SK-N-SH (cell line): ENCODE measurements at regions not wholly inside any gene's neighbourhood (a gene's known extent, or its start where the extent isn't known, plus 50 kb on each side); places are given as distances from the start of the nearest gene placed in this dataset.
"Not testable (repeated sequence)": the region's sequence is repeated elsewhere in the genome, so short reads cannot be mapped to it uniquely, and the experiment has no call there.

Experiments used
- CTCF ChIA-PET: fragments of 300-600, 350-600 bp; formaldehyde crosslinking; extraction: SDS; loops from one replicate; lab custom pipeline; 2021; lab: Yijun Ruan, JAX
- POLR2A ChIA-PET: fragments of 350-600 bp; sonication (Branson Sonifier 250); formaldehyde crosslinking; extraction: SDS; loops from one replicate; lab custom pipeline; 2020; ENCODE audit warnings: antibody characterized with exemption, inconsistent platforms; lab: Yijun Ruan, JAX
- DNase-seq: peaks from one replicate; pipeline ENCODE4 v3.0.0; 2012
- H2AFZ ChIP-seq: fragments of 200-600 bp; sonication (generic); 2 replicates; pipeline ENCODE4 v1.8.1; 2016; ENCODE audit warnings: antibody characterized with exemption, mild to moderate bottlenecking, low read depth
- H3F3A ChIP-seq: fragments of 200-600 bp; sonication (generic); replicated peaks from 2 replicates; pipeline ENCODE3; 2016; ENCODE audit warnings: antibody characterized with exemption, mild to moderate bottlenecking; ENCODE audit not compliant: insufficient read depth
- H3K27ac ChIP-seq, 2 experiments: fragments of 200-500 bp in 1 of 2; fragments of 200-600 bp in 1 of 2; sonication (Bioruptor generic) in 1 of 2; sonication (generic), shearing (Covaris generic) in 1 of 2; 2 replicates each; pipeline versions ENCODE4 v1.5.1 to v1.6.1; 2014 to 2016; ENCODE audit warnings: low read depth in 2 of 2, inconsistent platforms in 1 of 2, low read length in 1 of 2, mild to moderate bottlenecking in 1 of 2, mixed read lengths in 1 of 2
- H3K27me3 ChIP-seq: fragments of 200-600 bp; sonication (generic), shearing (Covaris generic); 2 replicates; pipeline ENCODE4 v1.6.1; 2016; ENCODE audit warnings: mixed run types; ENCODE audit not compliant: insufficient read depth
- H3K36me3 ChIP-seq, 2 experiments: fragments of 200-500 bp in 1 of 2; fragments of 200-600 bp in 1 of 2; sonication (Bioruptor generic) in 1 of 2; sonication (generic) in 1 of 2; replicated peaks in 1 of 2; 2 replicates each; pipeline versions ENCODE3 to v1.5.1; 2014 to 2016; ENCODE audit warnings: low read length in 1 of 2, mild to moderate bottlenecking in 1 of 2; ENCODE audit not compliant: insufficient read depth in 2 of 2, control insufficient read depth in 1 of 2
- H3K4me1 ChIP-seq, 2 experiments: fragments of 200-500 bp in 1 of 2; fragments of 200-600 bp in 1 of 2; sonication (Bioruptor generic) in 1 of 2; sonication (generic), shearing (Covaris generic) in 1 of 2; 2 replicates each; pipeline versions ENCODE4 v1.5.1 to v1.6.1; 2014 to 2016; ENCODE audit warnings: low read depth in 1 of 2, low read length in 1 of 2, mixed run types in 1 of 2; ENCODE audit not compliant: insufficient read depth in 2 of 2, control insufficient read depth in 1 of 2
- H3K4me2 ChIP-seq: fragments of 200-600 bp; sonication (generic), shearing (Covaris generic); 2 replicates; pipeline ENCODE4 v1.6.1; 2017; ENCODE audit warnings: mixed run types
- H3K4me3 ChIP-seq, 2 experiments: fragments of 200-500 bp in 1 of 2; fragments of 200-600 bp in 1 of 2; sonication (Bioruptor generic) in 1 of 2; sonication (generic), shearing (Covaris generic) in 1 of 2; 2 replicates each; pipeline versions ENCODE4 v1.5.1 to v1.8.1; 2014 to 2016; ENCODE audit warnings: low read depth in 2 of 2, inconsistent platforms in 1 of 2, low read length in 1 of 2, mild to moderate bottlenecking in 1 of 2, mixed read lengths in 1 of 2, moderate library complexity in 1 of 2
- H3K79me2 ChIP-seq: fragments of 200-600 bp; sonication (generic); 2 replicates; pipeline ENCODE4 v1.8.1; 2017; ENCODE audit warnings: mild to moderate bottlenecking; ENCODE audit not compliant: insufficient read depth
- H3K9ac ChIP-seq: fragments of 200-600 bp; sonication (generic); 2 replicates; pipeline ENCODE4 v1.6.1; 2017; ENCODE audit warnings: mixed run types
- H3K9me2 ChIP-seq: fragments of 200-600 bp; sonication (generic); 2 replicates; pipeline ENCODE4 v1.6.1; 2017; ENCODE audit warnings: mixed run types
- H3K9me3 ChIP-seq: fragments of 200-600 bp; sonication (generic); 2 replicates; pipeline ENCODE4 v1.6.1; 2017; ENCODE audit warnings: mixed run types, mild to moderate bottlenecking, moderate library complexity
- H4K20me1 ChIP-seq: fragments of 200-600 bp; sonication (generic); 2 replicates; pipeline ENCODE4 v1.6.1; 2017; ENCODE audit warnings: mild to moderate bottlenecking, mixed run types; ENCODE audit not compliant: insufficient read depth
- EP300 ChIP-seq, 2 experiments: IDR thresholded peaks; 2 replicates each; pipeline versions ENCODE4 v1.4.0 to v1.6.1; 2012; ENCODE audit warnings: borderline replicate concordance in 1 of 2, low read depth in 1 of 2, low read length in 1 of 2
- FOXJ3 ChIP-seq: sonication (generic); formaldehyde crosslinking; IDR thresholded peaks from 2 replicates; pipeline ENCODE4 v1.5.1; 2020; ENCODE audit warnings: mild to moderate bottlenecking, missing genetic modification reagents
- FOXM1 ChIP-seq: IDR thresholded peaks from 2 replicates; pipeline ENCODE4 v1.4.0; 2012; ENCODE audit warnings: low read depth, mild to moderate bottlenecking
- GABPA ChIP-seq: IDR thresholded peaks from 2 replicates; pipeline ENCODE4 v1.4.0; 2012; ENCODE audit warnings: low read depth, mild to moderate bottlenecking
- MEF2A ChIP-seq: IDR thresholded peaks from 2 replicates; pipeline ENCODE4 v1.4.0; 2012; ENCODE audit warnings: low read depth, borderline replicate concordance
- NRF1 ChIP-seq: IDR thresholded peaks from 2 replicates; pipeline ENCODE4 v1.6.1; 2012; ENCODE audit warnings: low read depth, mild to moderate bottlenecking, low read length
- PBX3 ChIP-seq: IDR thresholded peaks from 2 replicates; pipeline ENCODE4; 2012
- POLR2AphosphoS5 ChIP-seq: IDR thresholded peaks from 2 replicates; pipeline ENCODE4 v1.6.1; 2012; ENCODE audit warnings: low read depth, low read length
- RAD21 ChIP-seq: IDR thresholded peaks from 2 replicates; pipeline ENCODE4 v1.6.1; 2012; ENCODE audit warnings: mild to moderate bottlenecking, low read length
- RFX5 ChIP-seq: IDR thresholded peaks from 2 replicates; pipeline ENCODE4 v1.6.1; 2012; ENCODE audit warnings: mild to moderate bottlenecking, improper control_type of control experiment, low read length
- SMC3 ChIP-seq: IDR thresholded peaks from 2 replicates; pipeline ENCODE4 v1.6.1; 2012; ENCODE audit warnings: low read depth, low read length, improper control_type of control experiment
- TAF1 ChIP-seq: IDR thresholded peaks from 2 replicates; pipeline ENCODE4 v1.6.1; 2012; ENCODE audit warnings: low read depth, mild to moderate bottlenecking, low read length, moderate library complexity, borderline replicate concordance
- TCF12 ChIP-seq: IDR thresholded peaks from 2 replicates; pipeline ENCODE4 v1.4.0; 2012
- USF1 ChIP-seq: IDR thresholded peaks from 2 replicates; pipeline ENCODE4 v1.4.0; 2012; ENCODE audit warnings: low read depth, borderline replicate concordance
- YY1 ChIP-seq: IDR thresholded peaks from 2 replicates; pipeline ENCODE4 v1.4.0; 2012; ENCODE audit warnings: low read depth, mild to moderate bottlenecking
- WGBS: methylation state at CpG from one replicate; pipeline ENCODE4 v1.1.6; 2017; ENCODE audit warnings: low lambda C conversion rate; 5-methylcytosine and 5-hydroxymethylcytosine counted together

GRCh38 chr2:175842996-175843395, 159.1 kb downstream of the LNPK start (continued):
- TF ChIP-seq MEF2A: no peak

DNA sequence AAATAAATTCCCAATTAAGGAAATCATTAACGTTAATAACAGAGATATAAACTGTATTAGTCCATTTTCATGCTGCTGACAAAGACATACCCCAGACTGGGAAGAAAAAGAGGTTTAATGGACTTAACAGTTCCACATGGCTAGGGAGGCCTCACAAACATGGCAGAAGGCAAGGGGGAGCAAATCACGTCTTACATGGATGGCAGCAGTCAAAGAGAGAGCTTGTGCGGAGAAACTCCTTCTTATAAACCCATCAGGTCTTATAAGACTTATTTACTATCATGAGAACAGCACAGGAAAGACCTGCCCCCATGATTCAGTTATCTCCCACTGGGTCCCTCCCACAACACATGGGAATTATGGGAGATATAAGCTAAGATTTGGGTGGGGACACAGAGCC, 161.3 kb downstream of the LNPK start:
- H3K4me3 ChIP-seq, H3K9ac ChIP-seq, H3K9me2 ChIP-seq, H3K9me3 ChIP-seq, DNase-seq, H3K4me2 ChIP-seq, H3K27ac ChIP-seq, POLR2A ChIA-PET, H3K27me3 ChIP-seq, H4K20me1 ChIP-seq, H2AFZ ChIP-seq, H3K36me3 ChIP-seq, CTCF ChIA-PET, H3K79me2 ChIP-seq: not testable (repeated sequence)
- H3F3A ChIP-seq: peaks cover 19% of the 10 kb centered on the region
- H3K4me1 ChIP-seq: peaks cover 0 to 21% of the 10 kb centered on the region in 2 experiments; a peak in 3 of 4 replicates
- 44% methylated on average over 3 of the region's 3 CpGs for WGBS

- H3K9me3 ChIP-seq: no peaks in the 10 kb centered on the region
- TF ChIP-seq FOXM1: no peak
- TF ChIP-seq TCF12: no peak
- TF ChIP-seq SMC3: no peak
- no peak for TF ChIP-seq PBX3
- no peak for TF ChIP-seq EP300 (IDR thresholded peaks at IDR 0.05; ENCODE audit: borderline replicate concordance in 1 of 2, low read depth in 1 of 2, low read length in 1 of 2)
- no peak for TF ChIP-seq YY1
- no peak for TF ChIP-seq POLR2AphosphoS5
- TF ChIP-seq FOXJ3: no peak
- TF ChIP-seq RFX5: no peak
- no peak for TF ChIP-seq TAF1
- TF ChIP-seq MEF2A: no peak
- no peak for TF ChIP-seq NRF1
- no peak for TF ChIP-seq RAD21
- TF ChIP-seq USF1: no peak
- TF ChIP-seq GABPA: no peak
- TF ChIP-seq, all 33 proteins: peak for 0
- 39% methylated on average over 1 of the region's 1 CpG for whole genome bisulfite sequencing
- H3K27ac ChIP-seq: no peak overlapping the region
- peaks cover 0 to 21% of the 10 kb centered on the region in 2 experiments; a peak in 3 of 4 replicates for H3K4me1 ChIP-seq
- H3K27me3 ChIP-seq: no peaks in the 10 kb centered on the region
- H3K9ac ChIP-seq: no peak overlapping the region
- H4K20me1 ChIP-seq: no peaks in the 10 kb centered on the region
- no peak overlapping the region for H3K4me2 ChIP-seq
- H3K4me3 ChIP-seq: no peak overlapping the region
- ChIA-PET POLR2A (no interaction called here), CTCF (no interaction called here)
- H2AFZ ChIP-seq: no peak overlapping the region
- no peak for DNase-seq
- H3K79me2 ChIP-seq: no peaks in the 10 kb centered on the region
- H3K9me2 ChIP-seq: no peaks in the 10 kb centered on the region
- H3K36me3 ChIP-seq: no peaks in the 10 kb centered on the region
- H3F3A ChIP-seq: peaks cover 19% of the 10 kb centered on the region
These were observed 161.8 kb downstream of the LNPK start for GRCh38 chr2:175840256-175840655.
